ENCODE measurements at regions not wholly inside any gene's neighbourhood (a gene's known extent, or its start where the extent isn't known, plus 50 kb on each side); places are given as distances from the start of the nearest gene placed in this dataset.

DNA sequence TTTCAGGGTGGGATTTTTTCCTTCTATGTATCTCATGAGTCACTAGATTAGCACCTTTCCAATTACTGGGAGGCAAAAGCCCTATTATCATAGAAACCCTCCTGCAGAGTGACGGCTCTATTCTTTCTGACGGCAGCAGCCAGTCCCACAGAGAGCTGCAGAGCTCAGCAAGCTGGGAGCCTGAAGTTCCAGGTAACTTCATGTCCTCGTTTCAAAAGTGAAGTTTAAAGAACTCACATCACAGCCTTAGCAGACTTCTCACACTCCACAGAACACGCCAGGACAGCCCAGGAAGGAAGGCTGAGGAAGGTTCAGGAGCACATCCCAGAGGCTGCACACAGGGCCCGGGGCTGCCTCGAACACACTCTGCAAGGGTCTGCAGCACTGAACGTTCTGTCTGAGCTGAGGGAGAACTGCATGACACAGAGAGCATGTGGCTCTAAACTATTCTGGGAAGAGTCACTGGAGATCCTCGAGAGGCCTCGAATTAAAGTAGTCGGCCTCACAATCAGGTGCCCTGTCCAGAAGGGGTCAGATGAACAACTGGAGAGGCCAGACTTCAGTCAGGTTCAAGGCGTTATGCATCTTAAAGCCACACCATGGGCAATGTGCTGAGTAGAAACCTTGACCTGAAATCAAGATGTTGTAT, 104.2 kb upstream of the DRD2 start:
- TF ChIP-seq CTCF (conservative IDR thresholded peaks at IDR 0.05; ENCODE audit: low read depth in 2 of 2): no peak
- TF ChIP-seq POLR2AphosphoS5 (IDR thresholded peaks at IDR 0.05; ENCODE audit: low read depth): no peak
- TF ChIP-seq EZH2phosphoT487 (IDR thresholded peaks at IDR 0.05; ENCODE audit: unreplicated experiment): no peak
- no peak for TF ChIP-seq STAT1 (IDR thresholded peaks at IDR 0.05; ENCODE audit: unreplicated experiment)
- no peak for TF ChIP-seq EZH2 (IDR thresholded peaks at IDR 0.05; ENCODE audit: low read depth, unreplicated experiment)
- TF ChIP-seq, protein P1, sequence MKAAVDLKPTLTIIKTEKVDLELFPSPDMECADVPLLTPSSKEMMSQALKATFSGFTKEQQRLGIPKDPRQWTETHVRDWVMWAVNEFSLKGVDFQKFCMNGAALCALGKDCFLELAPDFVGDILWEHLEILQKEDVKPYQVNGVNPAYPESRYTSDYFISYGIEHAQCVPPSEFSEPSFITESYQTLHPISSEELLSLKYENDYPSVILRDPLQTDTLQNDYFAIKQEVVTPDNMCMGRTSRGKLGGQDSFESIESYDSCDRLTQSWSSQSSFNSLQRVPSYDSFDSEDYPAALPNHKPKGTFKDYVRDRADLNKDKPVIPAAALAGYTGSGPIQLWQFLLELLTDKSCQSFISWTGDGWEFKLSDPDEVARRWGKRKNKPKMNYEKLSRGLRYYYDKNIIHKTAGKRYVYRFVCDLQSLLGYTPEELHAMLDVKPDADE (IDR thresholded peaks at IDR 0.05): no peak
